Activated CD8-positive, alpha-beta T cell treated with anti-CD3 and anti-CD28 coated beads for 36 hours (primary cell): ENCODE measurements at regions not wholly inside any gene's neighbourhood (a gene's known extent, or its start where the extent isn't known, plus 50 kb on each side); places are given as distances from the start of the nearest gene placed in this dataset.
"Not testable (repeated sequence)": the region's sequence is repeated elsewhere in the genome, so short reads cannot be mapped to it uniquely, and the experiment has no call there.

Experiments used
- ATAC-seq: fragments of 200-7000 bp; cut with Tn5 transposase; one replicate; pipeline ENCODE4 v1.10.0; 2021; ENCODE audit warnings: mild to moderate bottlenecking, moderate library complexity
- CTCF ChIA-PET: fragments of 350-600 bp; sonication (Branson Sonifier 250); formaldehyde crosslinking; loops from one replicate; lab custom pipeline; 2021; ENCODE audit warnings: antibody characterized with exemption; lab: Charles Lee
- POLR2A ChIA-PET: fragments of 350-600 bp; sonication (Branson Sonifier 250); formaldehyde crosslinking; loops from one replicate; lab custom pipeline; 2021; ENCODE audit warnings: antibody characterized with exemption; lab: Charles Lee
- DNase-seq: peaks from one replicate; pipeline ENCODE4 v3.0.0-alpha.2; 2020
- H3K27ac Mint-ChIP-seq: one replicate; pipeline ENCODE4 v1.8.0; 2021; ENCODE audit warnings: mild to moderate bottlenecking, mixed read lengths
- H3K27me3 Mint-ChIP-seq: one replicate; pipeline ENCODE4 v1.8.0; 2021; ENCODE audit warnings: mixed read lengths
- H3K36me3 Mint-ChIP-seq: one replicate; pipeline ENCODE4 v1.8.0; 2021; ENCODE audit warnings: low read depth, mixed read lengths
- H3K4me1 Mint-ChIP-seq: one replicate; pipeline ENCODE4 v1.8.0; 2021; ENCODE audit warnings: low read depth, mixed read lengths
- H3K4me3 Mint-ChIP-seq: one replicate; pipeline ENCODE4 v1.8.0; 2021; ENCODE audit warnings: mild to moderate bottlenecking, moderate library complexity, mixed read lengths
- H3K9me3 Mint-ChIP-seq: one replicate; pipeline ENCODE4 v1.8.0; 2021; ENCODE audit warnings: mixed read lengths
- intact Hi-C: fragments of 100-400 bp; cut with micrococcal nuclease; formaldehyde crosslinking; loops from one replicate; pipeline ENCODE4 v1.10.0; 2022
- TF ChIP-seq, protein P1 (sequence below): fragments of 200-600 bp; IDR thresholded peaks from one replicate; pipeline ENCODE4 v1.8.0; 2022; ENCODE audit warnings: antibody characterized with exemption, mild to moderate bottlenecking

DNA sequence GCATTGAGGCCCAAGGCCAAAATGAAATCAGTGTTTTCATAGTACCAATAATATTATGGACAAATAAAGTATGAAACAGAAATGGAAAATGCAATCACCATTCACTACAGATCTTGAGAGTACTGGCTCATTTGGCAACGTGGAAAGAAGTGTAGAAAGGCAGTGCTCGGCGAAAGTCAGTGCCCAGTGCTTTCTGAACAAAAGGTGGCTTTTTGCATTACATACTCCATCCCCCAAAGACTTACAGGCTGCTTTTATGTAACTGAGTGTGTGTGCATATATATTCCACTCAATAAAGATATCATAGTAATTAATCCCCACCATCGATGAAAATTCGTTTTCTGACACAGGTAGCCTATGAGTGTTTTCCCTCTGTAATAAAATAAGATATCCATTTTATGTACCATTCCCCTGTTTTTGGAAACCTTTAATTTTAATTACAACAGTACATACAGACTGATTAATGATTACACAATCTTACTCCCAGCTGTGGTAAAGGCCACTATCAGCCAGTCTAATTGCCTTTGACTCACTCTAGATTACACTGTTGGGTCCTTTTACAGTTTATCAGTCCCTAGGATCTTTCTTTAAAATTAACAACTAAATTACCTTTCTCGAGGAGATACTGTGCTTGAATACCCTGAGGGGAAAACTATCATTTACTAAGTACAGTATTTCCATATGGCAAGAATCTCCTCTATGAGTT lies 65.9 kb downstream of the MAD2L1 start:
- TF ChIP-seq, protein P1, sequence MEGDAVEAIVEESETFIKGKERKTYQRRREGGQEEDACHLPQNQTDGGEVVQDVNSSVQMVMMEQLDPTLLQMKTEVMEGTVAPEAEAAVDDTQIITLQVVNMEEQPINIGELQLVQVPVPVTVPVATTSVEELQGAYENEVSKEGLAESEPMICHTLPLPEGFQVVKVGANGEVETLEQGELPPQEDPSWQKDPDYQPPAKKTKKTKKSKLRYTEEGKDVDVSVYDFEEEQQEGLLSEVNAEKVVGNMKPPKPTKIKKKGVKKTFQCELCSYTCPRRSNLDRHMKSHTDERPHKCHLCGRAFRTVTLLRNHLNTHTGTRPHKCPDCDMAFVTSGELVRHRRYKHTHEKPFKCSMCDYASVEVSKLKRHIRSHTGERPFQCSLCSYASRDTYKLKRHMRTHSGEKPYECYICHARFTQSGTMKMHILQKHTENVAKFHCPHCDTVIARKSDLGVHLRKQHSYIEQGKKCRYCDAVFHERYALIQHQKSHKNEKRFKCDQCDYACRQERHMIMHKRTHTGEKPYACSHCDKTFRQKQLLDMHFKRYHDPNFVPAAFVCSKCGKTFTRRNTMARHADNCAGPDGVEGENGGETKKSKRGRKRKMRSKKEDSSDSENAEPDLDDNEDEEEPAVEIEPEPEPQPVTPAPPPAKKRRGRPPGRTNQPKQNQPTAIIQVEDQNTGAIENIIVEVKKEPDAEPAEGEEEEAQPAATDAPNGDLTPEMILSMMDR: no peak
- ATAC-seq (no peak), DNase-seq (no peak)
- intact Hi-C loops: no loop called here
- H3K36me3 Mint-ChIP-seq: no peaks in the 10 kb centered on the region
- H3K27me3 Mint-ChIP-seq: peaks cover 5% of the 10 kb centered on the region
- no peaks in the 10 kb centered on the region for H3K4me1 Mint-ChIP-seq
- ChIA-PET CTCF (no interaction called here), POLR2A (no interaction called here)
- H3K27ac Mint-ChIP-seq: no peak overlapping the region
- H3K4me3 Mint-ChIP-seq: no peak overlapping the region
- H3K9me3 Mint-ChIP-seq: no peaks in the 10 kb centered on the region

DNA sequence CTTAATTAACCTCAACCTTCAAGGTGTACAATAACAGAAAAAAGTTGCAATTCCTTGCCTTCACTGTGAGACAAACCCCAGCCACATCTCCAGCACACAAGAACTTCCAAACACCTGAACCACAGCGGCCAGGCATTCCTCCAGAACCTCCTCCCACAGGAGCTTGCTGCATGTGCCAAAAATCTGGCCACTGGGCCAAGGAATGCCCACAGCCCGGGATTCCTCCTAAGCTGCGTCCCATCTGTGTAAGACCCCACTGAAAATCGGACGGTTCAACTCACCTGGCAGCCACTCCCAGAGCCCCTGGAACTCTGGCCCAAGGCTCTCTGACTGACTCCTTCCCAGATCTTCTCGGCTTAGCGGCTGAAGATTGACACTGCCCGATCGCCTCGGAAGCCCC lies 70.6 kb downstream of the MAD2L1 start:
- CTCF ChIA-PET, ATAC-seq, DNase-seq, H3K4me1 Mint-ChIP-seq, H3K9me3 Mint-ChIP-seq, H3K36me3 Mint-ChIP-seq, H3K4me3 Mint-ChIP-seq, intact Hi-C loops, H3K27ac Mint-ChIP-seq, POLR2A ChIA-PET, H3K27me3 Mint-ChIP-seq: not testable (repeated sequence)

DNA sequence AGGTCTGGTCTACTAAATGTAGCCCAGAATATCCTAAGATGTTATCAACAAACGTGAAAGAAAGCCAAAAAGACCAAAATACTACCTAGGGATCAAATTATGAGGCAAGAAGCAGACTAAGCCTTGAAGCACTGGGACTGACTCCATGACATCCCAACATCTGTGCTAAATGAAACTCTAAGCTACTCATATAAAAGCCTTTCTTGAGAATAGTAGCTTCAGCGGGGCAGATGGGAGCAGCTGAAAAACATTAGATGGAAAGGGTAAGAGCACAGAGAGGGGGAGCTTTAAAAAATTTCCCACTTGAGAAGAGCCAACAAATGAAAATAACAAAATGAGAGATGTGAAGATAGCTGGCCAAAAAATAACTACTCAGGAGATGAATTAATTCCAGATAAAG lies 81.7 kb downstream of the MAD2L1 start:
- ChIA-PET POLR2A (no interaction called here), CTCF (no interaction called here)
- H3K36me3 Mint-ChIP-seq: no peaks in the 10 kb centered on the region
- H3K27me3 Mint-ChIP-seq: no peaks in the 10 kb centered on the region
- TF ChIP-seq, protein P1: no peak
- no peaks in the 10 kb centered on the region for H3K9me3 Mint-ChIP-seq
- intact Hi-C loops: no loop called here
- no peaks in the 10 kb centered on the region for H3K4me1 Mint-ChIP-seq
- DNase-seq (no peak), ATAC-seq (no peak)
- H3K27ac Mint-ChIP-seq: no peak overlapping the region
- H3K4me3 Mint-ChIP-seq: no peak overlapping the region

- POLR2A ChIA-PET: no interaction called here
Measured at GRCh38 chr4:119982756-119983155, 83.9 kb downstream of the MAD2L1 start.

GRCh38 chr4:119980456-119980855 lies 86.2 kb downstream of the MAD2L1 start:
- no peaks in the 10 kb centered on the region for H3K27me3 Mint-ChIP-seq
- ChIA-PET POLR2A (no interaction called here), CTCF (no interaction called here)
- TF ChIP-seq, protein P1: no peak
- H3K4me1 Mint-ChIP-seq: no peaks in the 10 kb centered on the region
- H3K9me3 Mint-ChIP-seq: no peaks in the 10 kb centered on the region
- intact Hi-C loops: no loop called here
- no peak overlapping the region for H3K4me3 Mint-ChIP-seq
- DNase-seq: no peak
- no peaks in the 10 kb centered on the region for H3K36me3 Mint-ChIP-seq
- H3K27ac Mint-ChIP-seq: no peak overlapping the region
- ATAC-seq: no peak

More at GRCh38 chr4:119982756-119983155, 83.9 kb downstream of the MAD2L1 start:
- ATAC-seq (no peak), DNase-seq (no peak)
- TF ChIP-seq, protein P1: no peak
- intact Hi-C loops: no loop called here
- CTCF ChIA-PET: interaction anchor here (0.7 kb wide), 1 partner anchor 20 kb away, joined by 3 read pairs; no protein-coding TSS in a partner anchor
- no peaks in the 10 kb centered on the region for H3K27me3 Mint-ChIP-seq
- no peaks in the 10 kb centered on the region for H3K9me3 Mint-ChIP-seq
- no peak overlapping the region for H3K4me3 Mint-ChIP-seq
- no peaks in the 10 kb centered on the region for H3K36me3 Mint-ChIP-seq
- no peak overlapping the region for H3K27ac Mint-ChIP-seq
- no peaks in the 10 kb centered on the region for H3K4me1 Mint-ChIP-seq
